ENCODE measurements at regions not wholly inside any gene's neighbourhood (a gene's known extent, or its start where the extent isn't known, plus 50 kb on each side); places are given as distances from the start of the nearest gene placed in this dataset.

DNA sequence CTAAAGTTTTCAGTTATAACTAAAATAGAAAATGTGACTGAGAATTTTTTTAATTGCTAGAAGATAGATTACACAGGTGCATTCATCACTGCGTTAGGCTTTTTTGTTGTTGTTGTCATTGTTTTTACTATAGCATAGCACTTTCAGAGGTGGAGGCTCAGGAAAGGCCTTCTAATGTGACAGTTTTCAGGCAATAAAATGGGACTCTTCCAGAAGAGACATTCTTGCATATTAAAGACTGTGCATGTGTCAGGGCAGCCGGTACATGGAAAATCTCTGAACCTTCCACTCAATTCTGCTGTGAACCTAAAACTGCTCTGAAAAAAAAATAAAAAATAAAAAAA lies 175.2 kb downstream of the METTL4 start:
- H3K4me1 Mint-ChIP-seq (ENCODE audit: low read depth) = peaks cover 8% of the 10 kb centered on the region
- H3K9me3 Mint-ChIP-seq (ENCODE audit: low read depth) = peaks cover 3% of the 10 kb centered on the region
- no peak for DNase-seq (ENCODE audit: low spot score)
- no peak overlapping the region for H3K4me3 Mint-ChIP-seq (ENCODE audit: unreplicated experiment)
- TF ChIP-seq, protein P1, sequence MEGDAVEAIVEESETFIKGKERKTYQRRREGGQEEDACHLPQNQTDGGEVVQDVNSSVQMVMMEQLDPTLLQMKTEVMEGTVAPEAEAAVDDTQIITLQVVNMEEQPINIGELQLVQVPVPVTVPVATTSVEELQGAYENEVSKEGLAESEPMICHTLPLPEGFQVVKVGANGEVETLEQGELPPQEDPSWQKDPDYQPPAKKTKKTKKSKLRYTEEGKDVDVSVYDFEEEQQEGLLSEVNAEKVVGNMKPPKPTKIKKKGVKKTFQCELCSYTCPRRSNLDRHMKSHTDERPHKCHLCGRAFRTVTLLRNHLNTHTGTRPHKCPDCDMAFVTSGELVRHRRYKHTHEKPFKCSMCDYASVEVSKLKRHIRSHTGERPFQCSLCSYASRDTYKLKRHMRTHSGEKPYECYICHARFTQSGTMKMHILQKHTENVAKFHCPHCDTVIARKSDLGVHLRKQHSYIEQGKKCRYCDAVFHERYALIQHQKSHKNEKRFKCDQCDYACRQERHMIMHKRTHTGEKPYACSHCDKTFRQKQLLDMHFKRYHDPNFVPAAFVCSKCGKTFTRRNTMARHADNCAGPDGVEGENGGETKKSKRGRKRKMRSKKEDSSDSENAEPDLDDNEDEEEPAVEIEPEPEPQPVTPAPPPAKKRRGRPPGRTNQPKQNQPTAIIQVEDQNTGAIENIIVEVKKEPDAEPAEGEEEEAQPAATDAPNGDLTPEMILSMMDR (IDR thresholded peaks at IDR 0.05) = no peak
- no peak overlapping the region for H3K27ac Mint-ChIP-seq (ENCODE audit: unreplicated experiment)
- no peaks in the 10 kb centered on the region for H3K27me3 Mint-ChIP-seq (ENCODE audit: low read depth)
- no peaks in the 10 kb centered on the region for H3K36me3 Mint-ChIP-seq (ENCODE audit: low read depth)

DNA sequence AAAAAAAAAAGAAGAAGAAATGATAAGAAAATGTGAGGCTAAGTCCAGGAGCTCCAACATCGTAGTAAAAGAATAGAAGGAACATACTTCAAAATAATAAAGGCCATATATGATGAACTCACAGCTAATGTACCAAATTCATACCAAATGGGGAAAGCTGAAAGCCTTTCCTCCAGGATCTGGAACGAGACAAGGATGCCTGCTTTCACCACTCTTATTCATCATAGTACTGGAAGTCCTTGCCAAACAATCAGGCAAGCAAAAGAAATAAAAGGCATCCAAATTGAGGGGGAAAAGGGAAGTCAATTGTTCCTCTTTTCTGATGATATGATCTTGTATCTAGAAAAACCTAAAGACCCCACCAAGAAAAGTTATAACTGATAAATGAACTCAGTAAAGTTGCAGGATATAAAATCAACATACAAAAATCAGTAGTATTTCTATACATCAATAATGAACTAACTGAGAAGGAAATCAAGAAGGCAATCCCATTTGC lies 170.6 kb downstream of the METTL4 start:
- TF ChIP-seq, protein P1 (IDR thresholded peaks at IDR 0.05) = no peak
- Mint-ChIP-seq H3K27me3 (ENCODE audit: low read depth) (no peaks in the 10 kb centered on the region), H3K9me3 (ENCODE audit: low read depth) (peaks cover 5% of the 10 kb centered on the region), H3K4me1 (ENCODE audit: low read depth) (peaks cover 3% of the 10 kb centered on the region), H3K27ac (ENCODE audit: unreplicated experiment) (no peak overlapping the region), H3K36me3 (ENCODE audit: low read depth) (no peaks in the 10 kb centered on the region), H3K4me3 (ENCODE audit: unreplicated experiment) (no peak overlapping the region)
- no peak for DNase-seq (ENCODE audit: low spot score)

DNA sequence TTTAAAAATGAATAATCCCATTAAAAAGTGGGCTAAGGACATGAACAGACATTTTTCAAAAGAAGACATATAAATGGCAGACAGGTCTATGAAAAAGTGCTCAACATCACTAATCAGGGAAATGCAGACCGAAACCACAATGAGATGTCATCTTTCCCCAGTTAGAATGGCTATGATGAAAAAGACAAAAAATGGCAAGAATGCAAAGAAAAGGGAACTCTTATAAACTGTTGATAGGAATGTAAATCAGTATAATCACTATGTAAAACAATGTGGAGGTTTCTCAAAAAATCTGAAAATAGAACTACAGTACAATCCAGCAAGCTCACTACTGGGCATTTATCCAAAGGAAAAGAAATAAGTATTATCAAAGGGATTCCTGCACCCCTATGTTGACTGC lies 169.2 kb downstream of the METTL4 start:
- no peak for DNase-seq (ENCODE audit: low spot score)
- Mint-ChIP-seq H3K4me1 (ENCODE audit: low read depth) (no peaks in the 10 kb centered on the region), H3K27me3 (ENCODE audit: low read depth) (no peaks in the 10 kb centered on the region), H3K9me3 (ENCODE audit: low read depth) (peaks cover 5% of the 10 kb centered on the region), H3K4me3 (ENCODE audit: unreplicated experiment) (no peak overlapping the region), H3K27ac (ENCODE audit: unreplicated experiment) (no peak overlapping the region), H3K36me3 (ENCODE audit: low read depth) (no peaks in the 10 kb centered on the region)
- TF ChIP-seq, protein P1 (IDR thresholded peaks at IDR 0.05) = no peak

DNA sequence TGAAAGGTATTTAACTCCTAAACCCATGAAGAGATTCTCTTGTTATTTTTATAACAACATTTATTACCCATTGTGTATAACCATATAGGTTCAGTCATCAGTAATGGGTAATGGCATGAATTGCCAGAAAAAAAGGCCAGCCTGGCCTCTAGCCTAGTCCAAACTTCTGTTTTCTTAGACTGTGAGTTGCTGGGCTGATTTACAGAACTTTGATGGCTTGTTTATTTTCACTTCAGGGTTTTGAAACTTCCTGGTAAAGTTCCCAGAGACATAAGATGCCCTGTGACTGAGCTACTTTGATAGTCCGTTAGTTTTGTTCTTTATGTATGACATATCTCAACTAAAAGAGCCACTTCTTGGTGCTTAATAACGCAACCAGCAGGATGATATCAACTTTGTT lies 164.8 kb downstream of the METTL4 start:
- Mint-ChIP-seq H3K9me3 (ENCODE audit: low read depth) (no peaks in the 10 kb centered on the region), H3K36me3 (ENCODE audit: low read depth) (no peaks in the 10 kb centered on the region)
- TF ChIP-seq, protein P1 (IDR thresholded peaks at IDR 0.05) = no peak

DNA sequence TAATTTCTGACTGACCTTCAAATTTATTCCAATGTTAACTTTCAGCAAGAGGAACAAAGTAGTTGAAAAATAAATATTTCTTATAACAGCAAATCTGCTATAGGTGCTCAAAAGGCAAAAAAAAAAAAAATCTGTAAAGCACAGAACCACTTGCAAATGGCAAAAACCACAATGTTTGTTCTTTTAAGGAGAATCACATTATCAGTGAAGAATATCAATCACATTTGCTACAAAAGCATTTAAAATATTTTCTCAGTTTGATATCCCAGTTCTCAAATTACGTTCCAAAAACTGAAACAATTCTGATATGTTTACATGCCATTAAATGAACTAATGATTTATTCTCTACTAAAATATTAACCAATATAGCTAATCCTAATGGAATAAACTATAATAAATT lies 163.3 kb downstream of the METTL4 start:
- Mint-ChIP-seq H3K36me3 (ENCODE audit: low read depth) (no peaks in the 10 kb centered on the region), H3K27me3 (ENCODE audit: low read depth) (no peaks in the 10 kb centered on the region), H3K4me1 (ENCODE audit: low read depth) (no peaks in the 10 kb centered on the region), H3K4me3 (ENCODE audit: unreplicated experiment) (no peak overlapping the region), H3K9me3 (ENCODE audit: low read depth) (no peaks in the 10 kb centered on the region), H3K27ac (ENCODE audit: unreplicated experiment) (no peak overlapping the region)
- DNase-seq (ENCODE audit: low spot score) = no peak
- TF ChIP-seq, protein P1 (IDR thresholded peaks at IDR 0.05) = no peak

More for the DNA sequence above, 164.8 kb downstream of the METTL4 start:
- Mint-ChIP-seq H3K4me3 (ENCODE audit: unreplicated experiment) (no peak overlapping the region), H3K27me3 (ENCODE audit: low read depth) (no peaks in the 10 kb centered on the region), H3K4me1 (ENCODE audit: low read depth) (no peaks in the 10 kb centered on the region), H3K27ac (ENCODE audit: unreplicated experiment) (no peak overlapping the region)
- DNase-seq (ENCODE audit: low spot score) = no peak
